Suprapubic skin (tissue), 4 donors: ENCODE measurements at regions not wholly inside any gene's neighbourhood (a gene's known extent, or its start where the extent isn't known, plus 50 kb on each side); places are given as distances from the start of the nearest gene placed in this dataset.

Experiments
- DNase-seq, 2 donors: peaks; one replicate each; pipeline ENCODE4 v3.0.0-alpha.2; 2019; ENCODE audit warnings: low spot score in 2 of 2
- H3K27ac ChIP-seq: fragments of 200-600 bp; sonication (generic); one replicate; pipeline ENCODE4 v1.5.1; 2019
- H3K27me3 ChIP-seq: fragments of 200-600 bp; sonication (generic); one replicate; pipeline ENCODE4 v1.5.1; 2019
- H3K36me3 ChIP-seq: fragments of 200-600 bp; sonication (generic); one replicate; pipeline ENCODE4 v1.5.1; 2019
- H3K4me1 ChIP-seq: fragments of 200-600 bp; sonication (generic); one replicate; pipeline ENCODE4 v1.5.1; 2019
- H3K4me3 ChIP-seq: fragments of 200-600 bp; sonication (generic); one replicate; pipeline ENCODE4 v1.5.1; 2019; ENCODE audit warnings: mild to moderate bottlenecking
- H3K9me3 ChIP-seq: fragments of 200-600 bp; sonication (generic); one replicate; pipeline ENCODE4 v1.5.1; 2019
- EP300 ChIP-seq: sonication (generic); formaldehyde crosslinking; IDR thresholded peaks from one replicate; pipeline ENCODE4 v1.6.1; 2017; ENCODE audit warnings: antibody characterized with exemption
- POLR2A ChIP-seq, 2 donors: fragments of 450-650 bp; IDR thresholded peaks; one replicate each; pipeline ENCODE4 v1.6.1; 2017; ENCODE audit warnings: antibody characterized with exemption in 2 of 2, mild to moderate bottlenecking in 2 of 2, moderate library complexity in 2 of 2
- POLR2AphosphoS5 ChIP-seq, 3 donors: sonication (generic); formaldehyde crosslinking; IDR thresholded peaks; one replicate each; pipeline ENCODE4 v1.6.1; 2017; ENCODE audit warnings: antibody characterized with exemption in 3 of 3
- WGBS: methylation state at CpG from one replicate; pipeline ENCODE4 v1.1.5; 2018; 5-methylcytosine and 5-hydroxymethylcytosine counted together
- TF ChIP-seq, protein P1 (sequence below), 2 donors: fragments of 200-600 bp in 1 of 2; fragments of 450-650 bp in 1 of 2; sonication (generic) in 1 of 2; IDR thresholded peaks; one replicate each; pipeline ENCODE4 v1.5.1; 2016 to 2019; ENCODE audit warnings: antibody characterized with exemption in 2 of 2, mild to moderate bottlenecking in 1 of 2, moderate library complexity in 1 of 2

DNA sequence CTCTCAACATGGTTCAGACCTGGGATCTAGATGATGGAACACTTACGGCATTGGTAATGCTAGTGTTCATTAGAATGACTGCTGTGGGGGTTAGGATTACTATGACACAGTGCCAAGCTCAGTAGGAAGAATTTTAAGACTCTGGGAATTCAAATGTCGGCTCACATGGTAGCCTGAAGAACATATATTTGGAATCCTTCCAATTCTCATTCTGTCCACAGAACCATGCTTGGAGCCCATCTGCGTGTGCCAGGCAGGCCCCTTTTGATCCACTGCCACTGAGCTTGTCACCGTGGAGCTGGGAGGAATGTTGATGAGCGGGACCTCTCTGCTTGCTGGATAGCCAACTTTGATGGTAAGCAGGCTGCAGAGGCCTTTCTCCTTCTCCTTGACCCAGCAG is 322.0 kb upstream of the SOX11 start:
- Histone ChIP-seq H3K4me1 (no peaks in the 10 kb centered on the region), H3K27me3 (no peaks in the 10 kb centered on the region), H3K27ac (no peak overlapping the region), H3K36me3 (no peaks in the 10 kb centered on the region), H3K9me3 (no peaks in the 10 kb centered on the region), H3K4me3 (no peak overlapping the region)
- 88% methylated on average over 2 of the region's 5 CpGs for WGBS
- DNase-seq: no peak
- TF ChIP-seq, protein P1, sequence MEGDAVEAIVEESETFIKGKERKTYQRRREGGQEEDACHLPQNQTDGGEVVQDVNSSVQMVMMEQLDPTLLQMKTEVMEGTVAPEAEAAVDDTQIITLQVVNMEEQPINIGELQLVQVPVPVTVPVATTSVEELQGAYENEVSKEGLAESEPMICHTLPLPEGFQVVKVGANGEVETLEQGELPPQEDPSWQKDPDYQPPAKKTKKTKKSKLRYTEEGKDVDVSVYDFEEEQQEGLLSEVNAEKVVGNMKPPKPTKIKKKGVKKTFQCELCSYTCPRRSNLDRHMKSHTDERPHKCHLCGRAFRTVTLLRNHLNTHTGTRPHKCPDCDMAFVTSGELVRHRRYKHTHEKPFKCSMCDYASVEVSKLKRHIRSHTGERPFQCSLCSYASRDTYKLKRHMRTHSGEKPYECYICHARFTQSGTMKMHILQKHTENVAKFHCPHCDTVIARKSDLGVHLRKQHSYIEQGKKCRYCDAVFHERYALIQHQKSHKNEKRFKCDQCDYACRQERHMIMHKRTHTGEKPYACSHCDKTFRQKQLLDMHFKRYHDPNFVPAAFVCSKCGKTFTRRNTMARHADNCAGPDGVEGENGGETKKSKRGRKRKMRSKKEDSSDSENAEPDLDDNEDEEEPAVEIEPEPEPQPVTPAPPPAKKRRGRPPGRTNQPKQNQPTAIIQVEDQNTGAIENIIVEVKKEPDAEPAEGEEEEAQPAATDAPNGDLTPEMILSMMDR (IDR thresholded peaks at IDR 0.05): no peak
- TF ChIP-seq EP300 (no peak), POLR2AphosphoS5 (IDR thresholded peaks at IDR 0.05) (no peak), POLR2A (IDR thresholded peaks at IDR 0.05) (no peak)

GRCh38 chr2:5372141-5372540 is 320.0 kb upstream of the SOX11 start:
- H3K4me1 ChIP-seq: no peaks in the 10 kb centered on the region
- WGBS: 86% methylated on average over 6 of the region's 6 CpGs
- no peaks in the 10 kb centered on the region for H3K9me3 ChIP-seq
- H3K27me3 ChIP-seq: no peaks in the 10 kb centered on the region
- no peaks in the 10 kb centered on the region for H3K36me3 ChIP-seq
- TF ChIP-seq, protein P1 (IDR thresholded peaks at IDR 0.05): no peak
- TF ChIP-seq POLR2AphosphoS5 (IDR thresholded peaks at IDR 0.05) (no peak), POLR2A (IDR thresholded peaks at IDR 0.05) (no peak), EP300 (no peak)
- H3K27ac ChIP-seq: no peak overlapping the region
- no peak overlapping the region for H3K4me3 ChIP-seq
- no peak for DNase-seq

DNA sequence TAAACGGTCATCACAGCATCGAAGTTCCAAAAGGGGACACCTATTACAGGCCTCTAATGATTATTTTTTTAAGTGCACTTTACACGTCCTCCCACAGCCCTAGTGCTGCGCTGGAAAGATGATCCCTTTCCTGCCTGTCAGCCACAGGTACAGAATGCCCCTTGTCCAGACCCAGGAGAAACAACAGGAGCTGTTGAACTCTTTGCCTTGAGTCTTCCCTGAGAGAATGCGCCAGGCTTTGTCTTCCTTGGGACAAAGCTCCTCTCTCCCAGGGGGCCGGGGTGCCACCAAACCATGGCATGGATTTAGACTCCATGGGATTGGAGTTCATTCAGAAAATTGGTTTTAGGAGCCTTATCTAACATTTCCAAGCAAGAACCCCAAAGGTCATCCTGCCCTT is 319.0 kb upstream of the SOX11 start:
- H3K27me3 ChIP-seq: no peaks in the 10 kb centered on the region
- TF ChIP-seq, protein P1 (IDR thresholded peaks at IDR 0.05): no peak
- TF ChIP-seq POLR2A (IDR thresholded peaks at IDR 0.05) (no peak), EP300 (no peak)
- H3K27ac ChIP-seq: no peak overlapping the region
- no peak for DNase-seq
- H3K36me3 ChIP-seq: no peaks in the 10 kb centered on the region
- H3K9me3 ChIP-seq: no peaks in the 10 kb centered on the region
- WGBS: 47% methylated on average over 6 of the region's 6 CpGs
- no peaks in the 10 kb centered on the region for H3K4me1 ChIP-seq
- no peak overlapping the region for H3K4me3 ChIP-seq

DNA sequence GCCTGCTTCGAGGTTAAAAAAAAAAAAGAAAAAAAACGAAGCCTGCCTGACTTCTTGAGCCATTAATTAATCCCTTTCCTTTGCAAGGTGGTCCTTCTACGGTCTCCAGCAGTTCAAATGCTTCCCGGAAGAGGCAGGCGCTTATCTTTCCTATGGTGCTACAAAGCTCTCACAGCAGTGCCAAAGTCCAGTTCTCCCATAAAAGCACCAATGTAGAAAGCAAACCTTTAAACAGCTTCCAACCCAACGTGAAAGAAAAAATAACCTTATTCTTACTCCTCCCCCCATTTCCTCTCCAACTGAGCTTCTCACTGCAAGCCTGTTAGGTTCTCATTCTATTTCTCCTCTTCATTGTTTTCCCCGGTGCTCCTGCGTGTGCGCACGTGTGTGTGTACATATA is 317.4 kb upstream of the SOX11 start:
- H3K4me1 ChIP-seq: no peaks in the 10 kb centered on the region
- H3K27ac ChIP-seq: no peak overlapping the region
- H3K9me3 ChIP-seq: no peaks in the 10 kb centered on the region
- H3K4me3 ChIP-seq: no peak overlapping the region
- 54% methylated on average over 10 of the region's 10 CpGs for WGBS
- no peak for DNase-seq
- no peaks in the 10 kb centered on the region for H3K27me3 ChIP-seq
- no peak for TF ChIP-seq POLR2AphosphoS5 (IDR thresholded peaks at IDR 0.05)
- H3K36me3 ChIP-seq: no peaks in the 10 kb centered on the region

DNA sequence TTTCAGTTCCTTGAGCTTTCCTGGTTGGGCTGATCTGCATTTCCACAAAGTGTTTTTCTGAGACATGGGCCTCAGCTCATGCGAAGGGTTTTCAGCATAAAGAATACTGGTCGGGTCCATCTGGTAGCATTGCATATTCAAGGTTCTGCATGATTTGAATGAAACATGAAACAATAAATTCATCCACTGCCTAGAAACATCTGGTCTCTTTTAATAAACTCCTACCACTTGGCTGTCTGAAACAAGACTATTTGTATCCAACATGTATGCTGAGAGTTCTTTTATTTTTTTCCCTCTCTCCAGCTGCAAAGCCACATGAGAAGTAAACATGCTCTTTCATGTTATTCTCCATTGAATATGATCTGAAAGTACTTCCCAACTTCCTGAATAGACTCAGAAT is 314.9 kb upstream of the SOX11 start:
- no peak for TF ChIP-seq EP300
- TF ChIP-seq POLR2AphosphoS5 (IDR thresholded peaks at IDR 0.05): no peak
- no peak for TF ChIP-seq POLR2A (IDR thresholded peaks at IDR 0.05)
- TF ChIP-seq, protein P1 (IDR thresholded peaks at IDR 0.05): no peak
- WGBS: 71% methylated on average over 2 of the region's 2 CpGs
- Histone ChIP-seq H3K27me3 (no peaks in the 10 kb centered on the region), H3K27ac (no peak overlapping the region), H3K36me3 (no peaks in the 10 kb centered on the region), H3K4me3 (no peak overlapping the region), H3K9me3 (no peaks in the 10 kb centered on the region), H3K4me1 (no peaks in the 10 kb centered on the region)
- DNase-seq: no peak

DNA sequence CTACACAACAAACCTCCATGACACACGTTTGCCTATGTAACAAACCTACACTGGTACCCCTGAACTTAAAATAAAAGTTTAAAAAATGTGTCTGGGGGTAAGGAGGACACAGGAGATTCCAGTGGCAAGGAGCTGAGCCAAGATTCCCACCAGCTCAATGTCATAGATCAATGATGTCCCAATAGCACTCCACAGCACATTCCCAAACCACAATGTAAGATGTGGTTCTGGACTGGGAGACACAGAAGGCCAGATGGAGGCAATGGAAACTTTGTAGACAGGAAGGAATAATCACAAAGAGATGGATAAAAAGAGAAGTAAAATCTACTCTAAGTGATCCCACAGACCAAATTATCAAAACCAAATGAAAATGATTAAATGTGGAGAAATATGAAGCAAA is 312.4 kb upstream of the SOX11 start:
- DNase-seq: no peak
- Histone ChIP-seq H3K4me3 (no peak overlapping the region), H3K4me1 (no peaks in the 10 kb centered on the region), H3K27me3 (no peaks in the 10 kb centered on the region), H3K9me3 (no peaks in the 10 kb centered on the region), H3K27ac (no peak overlapping the region), H3K36me3 (no peaks in the 10 kb centered on the region)
- 58% methylated on average over 1 of the region's 1 CpG for WGBS
- TF ChIP-seq EP300: no peak
- no peak for TF ChIP-seq POLR2A (IDR thresholded peaks at IDR 0.05)
- TF ChIP-seq, protein P1 (IDR thresholded peaks at IDR 0.05): no peak
- no peak for TF ChIP-seq POLR2AphosphoS5 (IDR thresholded peaks at IDR 0.05)
